ENCODE measurements at regions not wholly inside any gene's neighbourhood (a gene's known extent, or its start where the extent isn't known, plus 50 kb on each side); places are given as distances from the start of the nearest gene placed in this dataset.

- TF ChIP-seq POLR2A (IDR thresholded peaks at IDR 0.05) (no peak), CTCF (IDR thresholded peaks at IDR 0.05) (no peak)
Measured at GRCh38 chr3:174710612-174711011, 148.5 kb upstream of the NAALADL2 start.

Data from gastroesophageal sphincter (tissue), 3 donors.